ENCODE measurements at regions not wholly inside any gene's neighbourhood (a gene's known extent, or its start where the extent isn't known, plus 50 kb on each side); places are given as distances from the start of the nearest gene placed in this dataset.

DNA sequence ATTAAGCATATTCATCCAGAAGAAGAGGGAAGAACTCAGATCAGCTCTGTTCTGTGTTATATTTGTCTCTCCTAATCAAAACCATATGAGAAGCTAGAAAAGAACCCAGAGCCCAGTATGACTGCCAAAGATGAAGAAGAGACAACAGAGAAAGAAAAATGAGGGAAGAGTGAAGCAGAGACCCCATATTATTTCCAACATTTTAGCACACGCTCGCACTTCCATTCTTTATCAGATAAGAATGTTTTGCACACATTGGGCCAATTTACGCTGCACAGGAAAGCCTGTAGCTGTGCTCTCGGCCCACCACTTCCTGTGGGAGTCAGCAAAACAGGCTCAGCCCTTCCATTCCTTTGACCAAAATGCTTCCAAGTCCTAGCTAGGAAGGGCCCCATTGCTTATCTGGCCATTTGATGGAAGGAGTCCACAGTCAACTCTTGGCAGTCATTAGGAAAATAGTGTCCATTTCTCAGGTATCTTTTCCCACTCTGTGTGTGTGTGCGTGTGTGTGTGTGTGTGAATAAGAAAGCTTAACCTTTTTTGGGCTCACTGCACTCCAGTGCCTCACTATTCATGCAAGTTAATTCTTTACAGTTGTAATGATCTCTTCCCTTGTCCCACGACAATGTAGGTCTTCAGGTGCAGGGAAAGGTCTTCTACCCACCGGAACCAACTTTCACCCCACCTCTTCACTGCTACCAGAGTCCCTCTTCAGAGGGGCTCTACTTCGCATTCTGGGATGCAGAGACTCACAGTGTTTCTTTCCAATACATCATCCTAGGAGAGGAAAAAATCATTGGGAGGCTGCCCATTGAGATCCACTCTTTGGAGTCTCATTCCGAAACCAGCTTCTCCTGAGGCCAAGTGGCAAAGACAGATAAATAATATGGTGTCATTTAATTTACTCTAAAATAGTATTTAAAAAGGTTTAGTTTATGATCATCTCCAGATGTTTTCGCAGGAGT lies 237.5 kb downstream of the COG6 start:
- TF ChIP-seq, protein P1, sequence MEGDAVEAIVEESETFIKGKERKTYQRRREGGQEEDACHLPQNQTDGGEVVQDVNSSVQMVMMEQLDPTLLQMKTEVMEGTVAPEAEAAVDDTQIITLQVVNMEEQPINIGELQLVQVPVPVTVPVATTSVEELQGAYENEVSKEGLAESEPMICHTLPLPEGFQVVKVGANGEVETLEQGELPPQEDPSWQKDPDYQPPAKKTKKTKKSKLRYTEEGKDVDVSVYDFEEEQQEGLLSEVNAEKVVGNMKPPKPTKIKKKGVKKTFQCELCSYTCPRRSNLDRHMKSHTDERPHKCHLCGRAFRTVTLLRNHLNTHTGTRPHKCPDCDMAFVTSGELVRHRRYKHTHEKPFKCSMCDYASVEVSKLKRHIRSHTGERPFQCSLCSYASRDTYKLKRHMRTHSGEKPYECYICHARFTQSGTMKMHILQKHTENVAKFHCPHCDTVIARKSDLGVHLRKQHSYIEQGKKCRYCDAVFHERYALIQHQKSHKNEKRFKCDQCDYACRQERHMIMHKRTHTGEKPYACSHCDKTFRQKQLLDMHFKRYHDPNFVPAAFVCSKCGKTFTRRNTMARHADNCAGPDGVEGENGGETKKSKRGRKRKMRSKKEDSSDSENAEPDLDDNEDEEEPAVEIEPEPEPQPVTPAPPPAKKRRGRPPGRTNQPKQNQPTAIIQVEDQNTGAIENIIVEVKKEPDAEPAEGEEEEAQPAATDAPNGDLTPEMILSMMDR (optimal IDR thresholded peaks at IDR 0.05 in 1 of 3, IDR thresholded peaks at IDR 0.05 in 1 of 3, conservative IDR thresholded peaks at IDR 0.05 in 1 of 3; ENCODE audit: extremely low read depth in 1 of 3, insufficient read depth in 2 of 3, low read length in 3 of 3) = no peak
- TF ChIP-seq EZH2 (IDR thresholded peaks at IDR 0.05; ENCODE audit: low read length) = no peak

Data from keratinocyte (primary cell).